Sigmoid colon (tissue), 6 donors: ENCODE measurements at regions not wholly inside any gene's neighbourhood (a gene's known extent, or its start where the extent isn't known, plus 50 kb on each side); places are given as distances from the start of the nearest gene placed in this dataset.

Source experiments
- DNase-seq: peaks from one replicate; pipeline ENCODE4 v3.0.0-alpha.2; 2019
- H3K27ac ChIP-seq, 4 donors: fragments of 200-600 bp; sonication (generic); one replicate each; pipeline ENCODE4 v1.5.1; 2016 to 2019; ENCODE audit warnings: mild to moderate bottlenecking in 1 of 4
- H3K27me3 ChIP-seq, 3 donors: fragments of 200-600 bp; sonication (generic); one replicate each; pipeline ENCODE4 v1.5.1; 2019; ENCODE audit warnings: mild to moderate bottlenecking in 1 of 3
- H3K36me3 ChIP-seq, 4 donors: fragments of 200-600 bp; sonication (generic); one replicate each; pipeline ENCODE4 v1.5.1; 2016 to 2019
- H3K4me1 ChIP-seq, 4 donors: fragments of 200-600 bp; sonication (generic); one replicate each; pipeline ENCODE4 v1.5.1; 2017 to 2019
- H3K4me3 ChIP-seq, 4 donors: fragments of 200-600 bp; sonication (generic); one replicate each; pipeline ENCODE4 v1.5.1; 2017 to 2019; ENCODE audit warnings: mild to moderate bottlenecking in 2 of 4, moderate library complexity in 1 of 4
- H3K9me3 ChIP-seq, 4 donors: fragments of 200-600 bp in 3 of 4; sonication (generic) in 3 of 4; one replicate each; pipeline versions ENCODE4 v1.5.1 to v1.6.1; 2013 to 2019
- EP300 ChIP-seq, 4 donors: sonication (generic); formaldehyde crosslinking; IDR thresholded peaks; one replicate each; pipeline ENCODE4 v1.6.1; 2017; ENCODE audit warnings: antibody characterized with exemption in 4 of 4
- POLR2A ChIP-seq, 2 donors: fragments of 450-650 bp; IDR thresholded peaks; one replicate each; pipeline ENCODE4 v1.6.1; 2016; ENCODE audit warnings: antibody characterized with exemption in 2 of 2, mild to moderate bottlenecking in 2 of 2, moderate library complexity in 2 of 2
- POLR2AphosphoS5 ChIP-seq, 4 donors: sonication (generic); formaldehyde crosslinking; IDR thresholded peaks; one replicate each; pipeline ENCODE4 v1.6.1; 2017; ENCODE audit warnings: antibody characterized with exemption in 4 of 4
- WGBS, 2 donors: extraction: QIAGEN DNeasy Blood & Tissue Kit; methylation state at CpG; one replicate each; pipeline ENCODE4 v1.1.7; 2013; 5-methylcytosine and 5-hydroxymethylcytosine counted together
- intact Hi-C: fragments of 100-400 bp; cut with DNase I; formaldehyde crosslinking; loops from one replicate; pipeline ENCODE4 v1.15.1; 2023
- TF ChIP-seq, protein P1 (sequence below), 4 experiments: fragments of 450-650 bp in 3 of 4; fragments of 200-600 bp in 1 of 4; IDR thresholded peaks; one replicate each; pipeline ENCODE4 v1.5.1; 2016 to 2019; ENCODE audit warnings: antibody characterized with exemption in 4 of 4, mild to moderate bottlenecking in 3 of 4, moderate library complexity in 2 of 4
- donor health status: healthy with polysubstance abuse.
- donor health status: healthy.

DNA sequence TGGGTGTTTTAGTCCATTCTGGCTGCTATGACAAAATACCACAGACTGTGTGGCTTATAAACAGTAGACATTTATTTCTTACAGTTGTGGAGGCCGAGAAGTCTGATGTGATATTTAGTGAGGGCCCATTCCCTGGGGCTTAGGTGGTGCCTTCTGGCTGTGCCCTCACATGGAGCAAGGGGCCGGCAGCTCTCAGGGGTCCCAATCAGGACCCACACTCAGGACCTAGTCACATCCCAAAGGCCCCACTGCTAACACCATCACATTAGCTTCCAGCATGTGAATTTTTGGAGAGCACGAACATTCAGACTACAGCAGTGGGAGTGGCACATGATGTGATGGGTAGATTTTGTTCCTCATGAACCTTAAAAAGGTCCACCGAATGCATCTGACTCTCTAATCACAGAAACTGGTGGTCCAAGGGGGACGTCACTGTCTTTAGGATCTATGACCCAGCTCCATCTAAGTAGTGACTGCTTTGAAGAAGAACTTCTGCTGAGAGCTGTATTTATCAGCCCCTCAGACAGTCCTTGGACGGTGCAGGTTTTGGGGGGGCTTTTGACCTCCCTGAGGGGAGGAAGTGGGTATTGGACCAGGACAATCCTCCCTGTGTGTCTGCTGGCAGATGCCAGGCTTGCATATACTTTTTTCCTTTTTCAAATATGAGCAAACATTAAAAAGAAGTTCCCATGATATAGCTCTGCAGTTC, 154.5 kb upstream of the ZNF32 start:
- no peaks in the 10 kb centered on the region for H3K9me3 ChIP-seq
- WGBS, 2 donors: 82 to 90% methylated on average over 6 of the region's 6 CpGs
- intact Hi-C loops: no loop called here
- no peaks in the 10 kb centered on the region for H3K27me3 ChIP-seq
- no peak for DNase-seq
- no peak overlapping the region for H3K27ac ChIP-seq
- H3K4me1 ChIP-seq: no peaks in the 10 kb centered on the region
- H3K4me3 ChIP-seq: no peak overlapping the region
- TF ChIP-seq POLR2A (IDR thresholded peaks at IDR 0.05) (no peak), EP300 (IDR thresholded peaks at IDR 0.05) (no peak), POLR2AphosphoS5 (IDR thresholded peaks at IDR 0.05) (no peak)
- TF ChIP-seq, protein P1, sequence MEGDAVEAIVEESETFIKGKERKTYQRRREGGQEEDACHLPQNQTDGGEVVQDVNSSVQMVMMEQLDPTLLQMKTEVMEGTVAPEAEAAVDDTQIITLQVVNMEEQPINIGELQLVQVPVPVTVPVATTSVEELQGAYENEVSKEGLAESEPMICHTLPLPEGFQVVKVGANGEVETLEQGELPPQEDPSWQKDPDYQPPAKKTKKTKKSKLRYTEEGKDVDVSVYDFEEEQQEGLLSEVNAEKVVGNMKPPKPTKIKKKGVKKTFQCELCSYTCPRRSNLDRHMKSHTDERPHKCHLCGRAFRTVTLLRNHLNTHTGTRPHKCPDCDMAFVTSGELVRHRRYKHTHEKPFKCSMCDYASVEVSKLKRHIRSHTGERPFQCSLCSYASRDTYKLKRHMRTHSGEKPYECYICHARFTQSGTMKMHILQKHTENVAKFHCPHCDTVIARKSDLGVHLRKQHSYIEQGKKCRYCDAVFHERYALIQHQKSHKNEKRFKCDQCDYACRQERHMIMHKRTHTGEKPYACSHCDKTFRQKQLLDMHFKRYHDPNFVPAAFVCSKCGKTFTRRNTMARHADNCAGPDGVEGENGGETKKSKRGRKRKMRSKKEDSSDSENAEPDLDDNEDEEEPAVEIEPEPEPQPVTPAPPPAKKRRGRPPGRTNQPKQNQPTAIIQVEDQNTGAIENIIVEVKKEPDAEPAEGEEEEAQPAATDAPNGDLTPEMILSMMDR (IDR thresholded peaks at IDR 0.05): no peak
- no peaks in the 10 kb centered on the region for H3K36me3 ChIP-seq

DNA sequence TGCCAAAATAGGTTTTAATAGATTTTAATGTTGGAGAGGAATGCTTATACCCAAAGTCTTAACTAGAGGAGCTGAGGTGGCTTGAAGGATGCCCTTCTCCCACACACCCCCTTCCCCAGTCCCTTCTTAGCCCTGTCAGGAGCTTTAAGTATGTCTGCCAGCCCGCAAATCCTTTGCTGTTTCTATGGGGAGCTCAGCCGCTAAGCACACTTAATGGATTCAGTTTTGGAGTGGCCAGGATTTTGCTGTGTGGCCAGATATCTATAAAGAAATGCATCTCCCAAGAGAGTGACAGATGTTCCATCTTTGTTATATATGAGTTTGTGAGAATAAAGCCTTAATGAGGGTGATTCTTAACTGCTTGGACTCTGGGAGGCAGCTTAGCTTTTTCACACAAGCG, 152.9 kb upstream of the ZNF32 start:
- Histone ChIP-seq H3K27me3 (no peaks in the 10 kb centered on the region), H3K4me1 (no peaks in the 10 kb centered on the region), H3K36me3 (no peaks in the 10 kb centered on the region), H3K4me3 (no peak overlapping the region), H3K9me3 (no peaks in the 10 kb centered on the region), H3K27ac (no peak overlapping the region)
- WGBS, 2 donors: 86 to 90% methylated on average over 3 of the region's 3 CpGs
- DNase-seq: no peak
- TF ChIP-seq, protein P1 (IDR thresholded peaks at IDR 0.05): no peak
- TF ChIP-seq POLR2A (IDR thresholded peaks at IDR 0.05) (no peak), POLR2AphosphoS5 (IDR thresholded peaks at IDR 0.05) (no peak), EP300 (IDR thresholded peaks at IDR 0.05) (no peak)
- intact Hi-C loops: no loop called here

DNA sequence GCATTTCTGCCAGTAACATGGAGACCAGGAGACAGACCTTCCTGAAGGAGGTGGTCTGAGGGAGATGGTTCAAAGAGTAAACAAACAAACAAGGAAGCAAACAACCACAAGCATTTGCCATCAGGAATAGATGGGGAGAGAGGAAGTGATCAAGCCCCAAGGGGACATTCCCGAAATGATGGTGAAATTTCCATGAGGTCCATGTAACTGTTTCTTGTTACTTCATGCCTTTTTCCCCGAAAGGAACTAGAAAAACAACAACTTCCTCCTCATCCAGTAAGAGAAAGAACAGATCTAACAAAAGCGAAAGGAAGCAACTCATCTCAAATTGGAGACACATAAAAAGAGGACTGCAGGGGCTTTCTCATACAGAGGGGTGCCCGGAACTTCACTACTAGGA, 152.5 kb upstream of the ZNF32 start:
- Histone ChIP-seq H3K36me3 (no peaks in the 10 kb centered on the region), H3K9me3 (no peaks in the 10 kb centered on the region), H3K27ac (no peak overlapping the region), H3K4me1 (no peaks in the 10 kb centered on the region), H3K27me3 (no peaks in the 10 kb centered on the region), H3K4me3 (no peak overlapping the region)
- WGBS, 2 donors: 68 to 73% methylated on average over 4 of the region's 4 CpGs
- intact Hi-C loops: no loop called here
- TF ChIP-seq POLR2AphosphoS5 (IDR thresholded peaks at IDR 0.05) (peak in 1 of 4 donors; percentile 19), POLR2A (IDR thresholded peaks at IDR 0.05) (no peak), EP300 (IDR thresholded peaks at IDR 0.05) (no peak)
- TF ChIP-seq, protein P1 (IDR thresholded peaks at IDR 0.05): no peak
- no peak for DNase-seq

DNA sequence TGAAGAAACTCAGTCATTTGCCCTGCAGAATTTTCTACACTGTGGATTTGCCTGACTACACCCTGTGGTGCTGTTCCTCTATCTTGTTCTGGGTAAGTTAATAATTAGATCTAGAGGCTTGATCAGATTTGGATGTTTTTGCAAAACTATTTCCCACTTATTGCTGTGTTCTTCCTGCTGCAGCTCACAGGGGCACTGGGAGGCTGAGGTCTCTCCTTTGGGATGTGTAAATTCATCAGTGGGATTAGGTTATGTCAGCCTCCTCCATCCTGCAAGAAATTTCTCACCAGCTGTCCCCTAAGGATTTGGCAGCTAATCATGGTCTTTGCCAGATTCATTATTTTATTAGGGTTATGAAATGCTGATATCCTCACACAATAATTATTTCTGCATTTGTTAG, 148.1 kb upstream of the ZNF32 start:
- TF ChIP-seq, protein P1 (IDR thresholded peaks at IDR 0.05): no peak
- TF ChIP-seq POLR2AphosphoS5 (IDR thresholded peaks at IDR 0.05): no peak
- no peak for TF ChIP-seq POLR2A (IDR thresholded peaks at IDR 0.05)
- no peak for TF ChIP-seq EP300 (IDR thresholded peaks at IDR 0.05)
- no peaks in the 10 kb centered on the region for H3K36me3 ChIP-seq
- no peak overlapping the region for H3K4me3 ChIP-seq
- intact Hi-C loops: no loop called here
- peaks cover 0 to 6% (median 0%) of the 10 kb centered on the region in 4 donors for H3K4me1 ChIP-seq
- no peak overlapping the region for H3K27ac ChIP-seq
- DNase-seq: no peak
- H3K9me3 ChIP-seq: no peaks in the 10 kb centered on the region
- no peaks in the 10 kb centered on the region for H3K27me3 ChIP-seq

DNA sequence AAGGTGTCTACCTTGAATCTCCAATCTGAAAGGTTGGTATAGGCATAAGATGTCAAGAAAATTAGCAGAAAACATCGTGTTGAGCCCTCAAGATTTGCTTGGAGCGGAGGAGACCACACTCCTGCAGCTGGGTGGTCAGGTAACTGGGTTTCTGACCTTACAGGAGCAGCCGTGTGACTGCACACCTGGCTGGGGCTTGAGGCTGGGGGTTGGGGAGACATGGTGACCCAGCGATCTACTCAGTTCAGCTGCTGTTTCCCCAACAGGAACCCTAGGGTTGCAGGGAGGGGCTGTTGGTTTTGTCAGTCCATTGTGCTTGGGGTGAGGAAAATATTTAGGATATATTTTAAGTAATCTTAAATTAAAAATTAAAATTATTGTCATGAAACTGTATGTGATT, 147.0 kb upstream of the ZNF32 start:
- no peak for DNase-seq
- Histone ChIP-seq H3K27ac (no peak overlapping the region), H3K36me3 (no peaks in the 10 kb centered on the region), H3K9me3 (no peaks in the 10 kb centered on the region), H3K4me3 (no peak overlapping the region), H3K4me1 (peaks cover 0 to 6% (median 0%) of the 10 kb centered on the region in 4 donors), H3K27me3 (no peaks in the 10 kb centered on the region)
- 82 to 89% methylated on average over 4 of the region's 4 CpGs for WGBS, 2 donors
- intact Hi-C loops: no loop called here
- no peak for TF ChIP-seq POLR2AphosphoS5 (IDR thresholded peaks at IDR 0.05)
- no peak for TF ChIP-seq EP300 (IDR thresholded peaks at IDR 0.05)
- no peak for TF ChIP-seq POLR2A (IDR thresholded peaks at IDR 0.05)
- TF ChIP-seq, protein P1 (IDR thresholded peaks at IDR 0.05): no peak
